PFSK-1 (cell line): ENCODE measurements at regions not wholly inside any gene's neighbourhood (a gene's known extent, or its start where the extent isn't known, plus 50 kb on each side); places are given as distances from the start of the nearest gene placed in this dataset.

Experiments used
- FOXP2 ChIP-seq: optimal IDR thresholded peaks from 2 replicates; pipeline ENCODE3; 2011; ENCODE audit warnings: borderline replicate concordance, control low read depth, inconsistent platforms; ENCODE audit not compliant: insufficient read depth; ENCODE audit errors: extremely low read length, extremely low read depth
- POLR2AphosphoS5 ChIP-seq: IDR thresholded peaks from 2 replicates; pipeline ENCODE4 v1.6.1; 2012; ENCODE audit warnings: low read depth, mild to moderate bottlenecking, control low read depth, low read length, moderate library complexity
- REST ChIP-seq, 2 experiments: IDR thresholded peaks; 2 replicates each; pipeline versions ENCODE4 v1.6.1 to v1.8.0; 2011 to 2012; ENCODE audit warnings: low read depth in 2 of 2, low read length in 2 of 2, control low read depth in 1 of 2, inconsistent platforms in 1 of 2, mild to moderate bottlenecking in 1 of 2, moderate library complexity in 1 of 2; ENCODE audit not compliant: insufficient read depth in 1 of 2
- SIN3A ChIP-seq: IDR thresholded peaks from 2 replicates; pipeline ENCODE4 v1.6.1; 2012; ENCODE audit warnings: mild to moderate bottlenecking, low read length, moderate library complexity, borderline replicate concordance; ENCODE audit not compliant: insufficient read depth
- TAF1 ChIP-seq: IDR thresholded peaks from 2 replicates; pipeline ENCODE4 v1.6.1; 2012; ENCODE audit warnings: low read length, control low read depth, borderline replicate concordance; ENCODE audit not compliant: insufficient read depth

DNA sequence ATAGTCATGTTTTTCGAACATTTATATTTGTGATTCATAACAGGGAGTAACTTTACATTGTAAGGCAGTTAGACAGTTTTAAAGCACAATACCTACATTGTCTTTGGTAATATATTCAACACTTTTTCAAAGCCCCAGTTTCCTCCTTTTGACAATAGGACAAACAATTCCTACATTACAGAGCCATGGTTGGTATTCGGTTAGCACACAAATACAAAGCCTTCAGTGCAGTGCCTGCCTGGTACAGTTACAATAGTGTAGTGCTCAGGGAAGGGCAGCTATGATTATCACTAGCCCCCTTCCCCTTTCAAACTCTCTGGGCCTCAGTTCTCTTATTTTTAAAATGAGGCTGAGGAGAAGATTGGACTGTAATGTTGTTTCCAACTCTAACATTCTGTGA is 207.8 kb downstream of the TPBG start:
- TF ChIP-seq POLR2AphosphoS5 (no peak), FOXP2 (no peak), SIN3A (no peak), REST (IDR thresholded peaks at IDR 0.05; ENCODE audit: insufficient read depth in 1 of 2, low read depth in 2 of 2, low read length in 2 of 2) (no peak), TAF1 (no peak)

DNA sequence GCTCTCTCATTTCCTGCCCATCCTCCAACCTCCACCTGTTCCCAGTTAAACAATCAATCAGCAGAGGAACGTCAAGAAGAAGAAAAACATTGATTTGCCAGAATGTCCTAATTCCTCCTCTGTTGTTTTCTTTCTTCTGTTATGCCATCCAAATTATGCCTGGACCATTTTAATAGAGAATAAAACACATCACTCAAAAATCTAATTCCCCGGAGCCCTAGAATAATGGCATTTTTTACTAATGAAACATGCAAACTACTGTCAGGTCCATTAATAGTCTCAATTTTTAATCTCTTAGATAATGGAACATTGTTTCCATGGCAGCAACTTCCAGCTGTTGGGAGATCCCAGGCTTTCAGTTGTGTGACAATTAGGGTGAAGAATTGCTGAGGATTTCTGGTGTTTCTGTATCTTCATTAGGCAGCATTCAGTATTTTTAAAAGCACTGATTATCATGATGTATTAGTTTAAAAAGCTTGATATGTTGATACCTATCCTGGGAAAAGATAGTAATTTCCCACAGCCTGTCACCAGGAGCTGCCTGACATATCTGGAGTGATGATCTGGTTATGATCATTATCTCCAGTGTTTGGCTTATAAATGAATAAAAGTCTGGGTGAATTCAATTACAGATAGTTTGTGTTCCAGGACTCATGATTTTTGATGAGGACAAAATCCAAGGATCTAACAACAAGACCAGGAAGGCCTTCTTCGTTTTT is 209.8 kb downstream of the TPBG start:
- TF ChIP-seq REST (IDR thresholded peaks at IDR 0.05; ENCODE audit: insufficient read depth in 1 of 2, low read depth in 2 of 2, low read length in 2 of 2) (no peak), POLR2AphosphoS5 (no peak), SIN3A (no peak), FOXP2 (no peak), TAF1 (no peak)

- TF ChIP-seq POLR2AphosphoS5, result no peak
- TF ChIP-seq SIN3A, result no peak
- no peak for TF ChIP-seq TAF1
- no peak for TF ChIP-seq FOXP2
- no peak for TF ChIP-seq REST (IDR thresholded peaks at IDR 0.05; ENCODE audit: insufficient read depth in 1 of 2, low read depth in 2 of 2, low read length in 2 of 2)
Observed at GRCh38 chr6:82576284-82576683, 212.7 kb downstream of the TPBG start.

DNA sequence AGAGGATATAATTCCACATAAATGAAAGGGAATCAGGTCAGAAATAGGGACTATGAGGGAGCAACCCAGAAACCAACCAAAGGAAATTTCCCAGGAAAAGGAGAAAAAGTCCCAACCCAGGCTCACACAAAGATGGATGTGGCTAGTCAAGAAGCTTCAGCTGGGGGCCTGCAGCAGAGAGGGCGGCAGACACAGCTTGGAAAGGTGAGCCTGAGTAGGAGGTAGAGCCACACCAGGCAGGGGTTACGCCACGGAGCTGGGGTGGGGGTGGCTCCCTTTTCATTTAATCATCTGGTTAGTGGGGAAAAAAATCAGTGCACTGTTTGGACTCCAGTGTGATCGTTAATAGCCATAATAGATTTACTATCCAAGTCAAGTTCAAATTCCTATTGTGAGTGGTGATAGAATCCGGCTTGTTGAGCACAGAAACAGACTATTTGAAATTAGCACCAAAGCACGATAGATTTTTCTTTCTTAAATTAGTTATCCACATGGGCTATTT is 220.6 kb downstream of the TPBG start:
- no peak for TF ChIP-seq FOXP2
- TF ChIP-seq REST (IDR thresholded peaks at IDR 0.05; ENCODE audit: insufficient read depth in 1 of 2, low read depth in 2 of 2, low read length in 2 of 2), result no peak
- no peak for TF ChIP-seq POLR2AphosphoS5
